Upper lobe of left lung (tissue), 4 donors: ENCODE measurements at regions not wholly inside any gene's neighbourhood (a gene's known extent, or its start where the extent isn't known, plus 50 kb on each side); places are given as distances from the start of the nearest gene placed in this dataset.

Experiments used
- EP300 ChIP-seq, 4 donors: sonication (generic); formaldehyde crosslinking; IDR thresholded peaks; one replicate each; pipeline ENCODE4 v1.5.1; 2017; ENCODE audit warnings: antibody characterized with exemption in 4 of 4, control low read depth in 2 of 4
- POLR2A ChIP-seq, 4 donors: fragments of 450-650 bp; IDR thresholded peaks; one replicate each; pipeline ENCODE4 v1.5.1; 2016 to 2017; ENCODE audit warnings: antibody characterized with exemption in 4 of 4, mild to moderate bottlenecking in 2 of 4
- POLR2AphosphoS5 ChIP-seq, 2 donors: sonication (generic); formaldehyde crosslinking; IDR thresholded peaks; one replicate each; pipeline ENCODE4 v1.5.1; 2017; ENCODE audit warnings: antibody characterized with exemption in 2 of 2
- TF ChIP-seq, protein P1 (sequence below), 6 experiments: fragments of 450-650 bp in 4 of 6; fragments of 200-600 bp in 2 of 6; sonication (generic) in 2 of 6; IDR thresholded peaks; one replicate each; pipeline ENCODE4 v1.5.1; 2016 to 2019; ENCODE audit warnings: antibody characterized with exemption in 6 of 6

GRCh38 chr18:43992741-43993140, 687.9 kb upstream of the SETBP1 start:
- TF ChIP-seq, protein P1, sequence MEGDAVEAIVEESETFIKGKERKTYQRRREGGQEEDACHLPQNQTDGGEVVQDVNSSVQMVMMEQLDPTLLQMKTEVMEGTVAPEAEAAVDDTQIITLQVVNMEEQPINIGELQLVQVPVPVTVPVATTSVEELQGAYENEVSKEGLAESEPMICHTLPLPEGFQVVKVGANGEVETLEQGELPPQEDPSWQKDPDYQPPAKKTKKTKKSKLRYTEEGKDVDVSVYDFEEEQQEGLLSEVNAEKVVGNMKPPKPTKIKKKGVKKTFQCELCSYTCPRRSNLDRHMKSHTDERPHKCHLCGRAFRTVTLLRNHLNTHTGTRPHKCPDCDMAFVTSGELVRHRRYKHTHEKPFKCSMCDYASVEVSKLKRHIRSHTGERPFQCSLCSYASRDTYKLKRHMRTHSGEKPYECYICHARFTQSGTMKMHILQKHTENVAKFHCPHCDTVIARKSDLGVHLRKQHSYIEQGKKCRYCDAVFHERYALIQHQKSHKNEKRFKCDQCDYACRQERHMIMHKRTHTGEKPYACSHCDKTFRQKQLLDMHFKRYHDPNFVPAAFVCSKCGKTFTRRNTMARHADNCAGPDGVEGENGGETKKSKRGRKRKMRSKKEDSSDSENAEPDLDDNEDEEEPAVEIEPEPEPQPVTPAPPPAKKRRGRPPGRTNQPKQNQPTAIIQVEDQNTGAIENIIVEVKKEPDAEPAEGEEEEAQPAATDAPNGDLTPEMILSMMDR (IDR thresholded peaks at IDR 0.05): no peak
- no peak for TF ChIP-seq POLR2AphosphoS5 (IDR thresholded peaks at IDR 0.05)
- no peak for TF ChIP-seq POLR2A (IDR thresholded peaks at IDR 0.05)
- TF ChIP-seq EP300 (IDR thresholded peaks at IDR 0.05): no peak
